OCI-M2 (cell line): ENCODE measurements at regions not wholly inside any gene's neighbourhood (a gene's known extent, or its start where the extent isn't known, plus 50 kb on each side); places are given as distances from the start of the nearest gene placed in this dataset.
"Not testable (repeated sequence)": the region's sequence is repeated elsewhere in the genome, so short reads cannot be mapped to it uniquely, and the experiment has no call there.

Experiments used
- DNase-seq: peaks from one replicate; lab custom pipeline; 2025; ENCODE audit not compliant: unreplicated experiment; lab: John Stamatoyannopoulos, UW

DNA sequence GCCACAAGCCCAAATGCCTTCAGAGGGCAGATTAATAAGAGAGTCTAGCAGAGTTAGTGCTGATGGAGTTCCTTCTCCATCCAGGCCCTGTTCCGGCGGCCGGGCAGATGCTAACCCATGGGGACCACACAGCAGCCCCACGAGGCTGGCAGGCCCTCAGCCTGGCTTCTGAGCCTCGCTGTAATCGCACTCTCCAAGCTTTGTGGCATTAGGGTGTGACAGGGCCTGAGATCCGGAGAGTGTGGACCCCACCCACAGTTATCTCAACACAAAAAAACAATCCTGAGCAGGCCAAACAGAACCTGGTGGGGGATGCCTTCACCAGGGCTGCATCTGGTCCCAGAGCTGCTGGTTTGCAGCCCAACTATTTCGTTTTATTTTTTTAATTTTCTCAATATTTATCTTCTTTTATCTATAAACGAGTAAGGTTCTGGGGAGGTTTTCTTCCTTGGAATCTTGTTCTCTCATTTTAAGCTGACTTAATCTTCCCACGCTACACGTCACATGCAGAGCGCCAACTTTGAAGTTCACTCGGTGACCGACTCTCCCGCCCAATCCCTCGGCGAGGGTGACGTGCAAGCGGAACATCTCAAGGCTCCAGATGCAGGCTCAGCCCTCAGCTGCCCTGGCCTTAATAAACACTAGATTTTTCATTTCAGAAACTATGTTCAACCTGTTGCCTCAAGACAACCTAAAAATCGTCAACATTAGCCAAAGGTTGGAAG, 372.4 kb downstream of the BCL2L11 start:
- not testable (repeated sequence) for DNase-seq

- not testable (repeated sequence) for DNase-seq
Measured at GRCh38 chr2:111493720-111494078, 373.0 kb downstream of the BCL2L11 start.

- not testable (repeated sequence) for DNase-seq
Measured at GRCh38 chr2:111494288-111494980, 373.7 kb downstream of the BCL2L11 start.

DNA sequence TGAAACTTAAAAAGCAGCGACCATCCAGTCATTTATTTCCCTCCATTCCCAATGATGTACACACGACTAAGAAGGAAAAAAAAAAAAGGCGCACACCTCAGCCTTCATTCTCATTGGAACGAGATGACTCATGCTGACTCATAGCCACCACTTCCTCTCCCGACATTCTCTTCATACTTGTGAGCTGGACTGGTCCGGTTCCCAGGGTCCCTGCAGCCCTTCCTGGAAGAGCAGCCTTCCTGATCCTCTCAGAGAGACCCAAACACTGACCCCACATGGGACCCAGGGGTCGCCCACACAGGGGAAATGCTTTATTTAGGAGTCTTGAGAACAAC, 374.2 kb downstream of the BCL2L11 start:
- DNase-seq, result not testable (repeated sequence)

- DNase-seq, result not testable (repeated sequence)
Measured at GRCh38 chr2:111495636-111496035, 374.9 kb downstream of the BCL2L11 start.

- not testable (repeated sequence) for DNase-seq
Measured at GRCh38 chr2:111496176-111496575, 375.5 kb downstream of the BCL2L11 start.

DNA sequence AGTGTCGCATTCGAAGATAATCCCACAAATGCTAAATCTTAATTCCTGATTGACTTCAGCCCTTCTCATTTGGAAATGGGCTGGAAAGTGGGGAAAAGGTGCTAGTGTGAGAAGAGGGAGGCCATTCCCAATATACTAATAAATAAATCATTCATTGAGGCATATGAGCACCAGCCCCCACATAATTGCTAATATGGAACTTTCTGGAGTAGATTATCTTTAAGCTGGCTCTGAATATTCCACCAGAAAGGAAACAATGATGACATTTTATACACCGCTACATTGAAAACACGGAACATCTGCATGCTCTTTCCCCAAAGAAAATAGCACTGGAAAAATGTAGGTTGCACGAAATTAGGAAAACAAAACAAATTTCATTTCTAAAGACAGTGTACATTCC, 376.1 kb downstream of the BCL2L11 start:
- not testable (repeated sequence) for DNase-seq

DNA sequence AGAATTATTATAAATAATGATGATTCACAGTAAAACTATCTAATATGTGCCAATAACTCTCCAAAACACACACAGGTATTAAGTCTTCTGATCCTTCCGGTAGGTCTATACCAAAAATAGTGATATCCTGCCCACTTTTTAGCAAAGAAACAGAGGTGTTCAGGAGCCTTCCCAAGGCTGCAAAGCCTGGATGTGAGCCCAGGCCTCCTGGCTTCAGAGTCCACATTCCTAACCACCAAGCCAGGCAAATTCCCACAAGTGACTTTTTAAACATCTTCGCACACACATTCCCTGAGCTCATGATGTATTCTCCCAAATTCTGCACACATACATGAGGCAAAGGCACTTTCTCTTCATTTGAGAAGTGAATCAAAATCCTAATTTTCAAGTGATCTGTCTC, 376.6 kb downstream of the BCL2L11 start:
- not testable (repeated sequence) for DNase-seq

- DNase-seq, result not testable (repeated sequence)
Measured at GRCh38 chr2:111500536-111501062, 379.9 kb downstream of the BCL2L11 start.

DNA sequence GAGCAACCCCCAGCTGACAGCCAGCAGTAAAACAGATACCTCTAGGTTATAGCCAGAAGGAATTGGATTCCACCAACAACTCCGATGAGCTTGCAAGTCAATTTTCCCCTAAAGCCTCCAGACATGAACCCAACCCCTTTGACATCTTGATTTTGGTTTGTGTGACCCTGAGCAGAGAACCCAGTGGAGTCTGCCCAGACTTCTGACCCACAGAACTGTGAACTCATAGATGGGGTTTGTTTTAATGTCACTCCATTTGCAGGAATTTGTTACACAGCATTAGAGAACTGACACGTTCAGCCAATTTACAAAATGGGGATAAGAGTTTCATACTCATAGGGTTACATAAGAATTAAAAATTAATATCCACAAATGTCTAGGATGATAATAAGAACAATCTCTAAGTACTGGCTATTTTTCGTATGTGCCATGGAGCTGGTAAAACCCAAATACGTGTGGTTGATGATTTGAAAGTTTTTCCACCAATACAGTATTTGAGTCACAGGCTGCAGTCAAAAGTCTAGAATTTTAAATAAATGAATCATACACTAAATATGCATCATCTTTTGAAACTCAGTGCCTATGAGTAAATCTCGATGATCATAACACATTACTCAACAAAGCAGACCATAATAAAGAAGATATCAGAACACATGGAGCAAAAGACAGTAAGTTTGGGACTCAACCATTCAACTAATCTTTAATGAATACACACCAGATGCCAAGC, 380.0 kb downstream of the ANAPC1 start:
- not testable (repeated sequence) for DNase-seq

- not testable (repeated sequence) for DNase-seq
Measured at GRCh38 chr2:111504571-111504942, 379.4 kb downstream of the ANAPC1 start.

DNA sequence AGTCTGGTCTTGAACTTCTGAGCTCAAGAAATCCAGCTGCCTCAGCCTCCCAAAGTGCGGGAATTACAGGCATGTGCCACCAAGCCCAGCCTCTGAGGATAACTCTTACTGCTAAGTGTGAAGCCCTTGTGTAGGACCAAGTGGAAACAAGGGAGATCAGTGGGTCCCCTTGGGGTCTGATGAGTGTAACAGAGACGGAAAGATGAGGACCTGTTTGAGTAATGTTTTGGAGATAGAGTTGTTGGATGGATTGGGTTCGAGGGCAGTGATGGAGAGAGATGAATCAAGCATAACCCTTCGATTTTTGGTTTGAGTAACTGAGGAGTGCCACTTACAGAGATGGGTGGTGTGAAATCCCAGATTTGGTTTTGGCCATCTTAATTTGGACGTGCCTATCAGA, 378.7 kb downstream of the ANAPC1 start:
- not testable (repeated sequence) for DNase-seq

DNA sequence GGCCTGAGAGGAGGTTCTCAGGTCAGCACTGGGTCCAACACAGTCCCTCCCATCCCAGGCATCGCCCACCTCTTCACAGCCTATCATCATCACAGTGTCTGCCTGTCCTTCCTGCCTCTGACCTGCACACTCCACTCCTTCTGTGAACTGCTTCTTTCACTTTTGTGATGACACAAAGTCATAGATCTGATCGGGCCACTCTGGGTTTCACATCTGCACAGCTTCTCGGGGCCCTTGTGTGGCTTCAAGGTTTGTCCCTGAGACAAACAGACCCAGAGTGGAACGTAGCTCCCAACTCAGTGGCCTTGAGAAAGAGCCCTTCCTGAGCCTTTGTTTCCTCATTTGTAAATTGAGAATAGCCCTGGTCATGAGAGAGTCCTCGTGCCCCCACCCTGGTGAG, 377.1 kb downstream of the ANAPC1 start:
- DNase-seq, result not testable (repeated sequence)

DNA sequence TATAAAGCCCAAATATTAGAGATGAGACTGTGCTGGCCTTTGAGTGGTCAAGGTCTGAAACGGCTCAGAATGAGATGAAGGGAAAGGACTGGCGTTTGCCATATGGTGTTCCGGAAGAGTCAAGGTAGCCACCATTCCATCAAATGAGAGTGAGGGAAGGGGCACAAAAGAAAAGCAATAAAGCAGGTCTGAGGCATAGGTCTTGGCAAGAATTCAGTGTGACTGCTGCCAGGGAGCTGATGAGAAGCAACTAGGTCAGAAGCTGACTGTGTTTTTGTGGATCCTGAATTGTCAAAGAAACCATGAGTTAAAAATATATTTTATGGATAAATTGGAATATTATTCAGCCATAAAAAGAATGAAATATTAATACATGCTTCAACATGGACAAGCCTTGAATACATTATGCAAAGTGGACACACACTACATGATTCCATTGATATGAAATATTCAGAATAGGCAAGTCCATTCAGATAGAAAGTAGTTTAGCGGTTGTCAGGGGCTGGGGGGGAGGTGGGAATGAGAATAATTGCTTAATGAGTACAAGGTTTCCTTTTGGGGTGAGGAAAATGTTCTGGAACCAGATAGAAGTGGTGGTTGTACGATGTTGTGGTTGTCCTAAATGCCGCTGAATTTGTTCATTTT, 374.6 kb downstream of the ANAPC1 start:
- not testable (repeated sequence) for DNase-seq

DNA sequence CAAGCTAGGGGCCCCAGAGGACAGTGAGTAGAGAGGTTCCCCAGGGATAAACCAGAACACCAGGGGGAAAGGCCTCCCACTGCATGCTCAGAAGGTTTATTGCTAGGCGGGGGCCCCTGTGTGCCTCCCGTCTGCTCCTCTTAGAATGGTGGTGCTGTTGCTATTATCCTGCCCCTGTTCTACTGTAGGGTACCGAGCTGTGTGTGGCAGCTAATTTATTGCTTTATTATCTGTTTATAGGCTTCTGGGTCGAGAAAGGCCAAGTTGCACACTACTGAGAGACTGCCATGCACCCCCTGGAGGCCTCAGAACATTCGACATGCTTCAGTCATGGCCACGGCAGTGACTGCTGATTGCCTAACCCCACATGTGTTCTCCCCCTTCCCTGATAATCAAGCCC, 373.6 kb downstream of the ANAPC1 start:
- not testable (repeated sequence) for DNase-seq

DNA sequence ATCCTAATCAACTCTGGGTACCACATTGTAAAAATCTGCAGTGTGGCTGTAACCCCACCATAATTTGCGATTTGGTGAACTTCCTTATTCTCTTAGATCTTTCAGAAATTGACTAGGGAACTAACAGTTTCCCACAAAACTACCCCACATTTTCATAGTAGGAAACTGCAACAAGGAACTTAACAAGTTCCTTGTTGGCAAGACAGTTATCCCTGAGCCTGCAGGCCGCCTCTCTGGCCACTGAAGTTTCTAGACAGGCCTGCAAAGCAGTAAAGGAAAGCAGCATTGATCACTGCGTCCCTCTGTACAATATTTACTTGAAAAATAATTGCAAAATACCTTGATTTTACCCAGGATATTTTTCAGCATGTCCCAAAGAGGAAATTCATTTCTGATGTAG, 372.9 kb downstream of the ANAPC1 start:
- DNase-seq, result not testable (repeated sequence)

DNA sequence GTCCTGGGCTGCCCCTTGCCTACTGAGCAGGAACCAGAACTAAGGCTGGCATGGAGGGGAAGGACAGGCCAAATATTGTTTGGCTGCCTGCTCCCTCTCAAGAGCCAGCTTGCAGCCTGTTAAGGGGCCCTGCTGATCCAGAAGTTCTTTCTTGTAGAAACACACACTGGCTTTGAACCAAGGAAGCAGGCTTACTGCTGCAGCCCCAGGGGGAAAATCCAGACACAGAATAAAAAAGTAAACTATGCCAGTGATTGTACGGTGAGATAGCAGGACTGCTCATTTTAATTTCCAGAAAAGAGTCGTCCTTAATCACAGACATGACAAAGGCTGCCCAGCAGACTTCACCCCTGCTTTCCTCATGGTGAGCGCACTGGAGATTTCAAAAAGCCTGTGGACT, 371.6 kb downstream of the ANAPC1 start:
- not testable (repeated sequence) for DNase-seq

DNA sequence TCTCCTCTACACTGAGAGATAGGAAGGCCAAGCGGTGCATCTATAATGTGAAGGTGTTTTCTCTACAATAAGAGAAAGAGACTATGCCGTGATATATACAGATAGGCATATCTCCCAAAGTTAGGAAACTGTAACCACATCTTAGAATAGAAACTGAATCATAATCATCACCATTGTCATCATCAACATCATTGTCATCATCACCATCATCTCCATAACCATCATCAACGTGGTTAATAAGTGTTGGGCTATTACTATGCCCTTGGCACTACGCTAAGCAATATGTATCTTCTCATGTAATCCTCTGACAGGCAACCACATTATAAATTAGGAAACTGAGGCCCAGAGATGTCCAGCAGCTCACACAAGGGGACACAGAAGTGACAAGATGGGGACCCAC, 369.9 kb downstream of the ANAPC1 start:
- not testable (repeated sequence) for DNase-seq

DNA sequence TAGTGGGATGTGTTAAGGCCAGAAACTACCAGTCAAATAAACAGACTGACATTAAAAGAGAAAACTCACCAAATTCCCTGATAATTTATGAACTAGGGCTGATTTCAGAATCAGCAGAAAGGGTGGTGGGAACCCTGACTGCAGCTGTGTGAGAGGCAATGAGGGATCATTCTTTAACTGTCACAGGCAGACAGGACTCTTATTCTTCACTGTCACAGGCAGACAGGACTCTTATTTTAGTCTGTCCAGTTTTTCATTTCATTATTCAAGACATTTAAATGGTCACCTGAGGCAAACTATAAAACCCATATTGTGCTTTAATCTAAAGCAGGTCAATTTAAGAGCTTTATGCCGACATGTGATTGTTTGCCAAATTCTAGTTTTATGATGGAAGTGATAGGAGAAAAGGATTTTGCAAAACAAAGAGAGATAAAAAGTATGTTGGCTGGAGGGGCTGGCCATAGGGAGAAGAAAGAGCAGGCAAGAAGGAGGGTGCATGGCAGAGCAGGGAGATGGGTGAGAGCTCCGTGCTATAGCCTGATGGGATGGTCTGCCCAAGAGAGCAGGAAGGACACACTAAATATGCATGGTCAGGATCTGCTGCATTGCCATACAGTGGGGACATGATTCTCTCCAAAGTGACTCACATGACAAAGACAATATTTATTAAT, 366.8 kb downstream of the ANAPC1 start:
- DNase-seq, result not testable (repeated sequence)

DNA sequence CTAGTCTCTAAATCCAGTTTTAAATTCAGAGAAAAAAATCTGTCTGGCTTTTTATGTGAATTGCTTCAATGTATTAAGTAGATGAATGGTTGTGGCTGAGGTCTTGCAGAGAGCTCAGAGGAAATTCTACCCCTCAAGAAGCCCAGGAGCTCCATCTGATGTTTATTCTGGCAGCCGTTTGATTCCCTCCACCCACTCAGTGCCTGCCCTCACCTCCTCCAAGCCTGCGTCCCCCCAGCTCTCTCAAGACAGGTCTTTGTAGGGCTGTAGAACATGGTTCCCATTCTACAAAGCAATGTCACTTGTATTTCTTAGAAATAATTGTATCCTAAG, 366.3 kb downstream of the ANAPC1 start:
- not testable (repeated sequence) for DNase-seq

- no peak for DNase-seq
Measured at GRCh38 chr2:111519071-111519470, 364.9 kb downstream of the ANAPC1 start.
